Common myeloid progenitor, CD34-positive (primary cell): ENCODE measurements at regions not wholly inside any gene's neighbourhood (a gene's known extent, or its start where the extent isn't known, plus 50 kb on each side); places are given as distances from the start of the nearest gene placed in this dataset.

Experiments used
- CTCF ChIA-PET: fragments of 350-600 bp; sonication (Branson Sonifier 250); formaldehyde crosslinking; loops from one replicate; lab custom pipeline; 2021; ENCODE audit warnings: antibody characterized with exemption; lab: Charles Lee
- POLR2A ChIA-PET: fragments of 350-600 bp; sonication (Branson Sonifier 250); formaldehyde crosslinking; loops from one replicate; lab custom pipeline; 2021; ENCODE audit warnings: antibody characterized with exemption; lab: Charles Lee
- DNase-seq, 3 donors: peaks; one replicate each; pipeline versions ENCODE4 v3.0.0 to v3.0.0-alpha.2; 2013
- H3K27ac ChIP-seq, 2 experiments: 1 replicate in 1 of 2; 2 replicates in 1 of 2; pipeline ENCODE4 v1.7.0; 2013; ENCODE audit warnings: inconsistent platforms in 2 of 2, low read length in 2 of 2, mild to moderate bottlenecking in 2 of 2, low read depth in 1 of 2, moderate library complexity in 1 of 2; ENCODE audit not compliant: severe bottlenecking in 2 of 2, insufficient read depth in 1 of 2, poor library complexity in 1 of 2
- H3K27me3 ChIP-seq, 5 experiments: replicated peaks in 2 of 5; 1 replicate in 3 of 5; 2 replicates in 2 of 5; pipeline versions ENCODE4 v1.6.1 to v1.7.0; 2013; ENCODE audit warnings: low read length in 4 of 5, mild to moderate bottlenecking in 2 of 5, moderate library complexity in 2 of 5, inconsistent platforms in 1 of 5; ENCODE audit not compliant: insufficient read depth in 5 of 5, control insufficient read depth in 4 of 5
- H3K36me3 ChIP-seq, 4 experiments: 1 replicate in 2 of 4; 2 replicates in 2 of 4; pipeline versions ENCODE4 v1.6.1 to v1.7.0; 2013; ENCODE audit warnings: low read length in 3 of 4, control low read depth in 1 of 4, mild to moderate bottlenecking in 1 of 4; ENCODE audit not compliant: control insufficient read depth in 4 of 4, insufficient read depth in 4 of 4
- H3K4me1 ChIP-seq, 4 experiments: 1 replicate in 3 of 4; 2 replicates in 1 of 4; pipeline versions ENCODE4 v1.6.1 to v1.7.1; 2013; ENCODE audit warnings: low read length in 3 of 4, mild to moderate bottlenecking in 3 of 4, control low read depth in 1 of 4, inconsistent platforms in 1 of 4, moderate library complexity in 1 of 4; ENCODE audit not compliant: control insufficient read depth in 4 of 4, insufficient read depth in 4 of 4; ENCODE audit errors: control extremely low read depth in 1 of 4
- H3K4me3 ChIP-seq, 7 experiments: 1 replicate in 4 of 7; 2 replicates in 3 of 7; pipeline versions ENCODE4 v1.5.1 to v1.7.0; 2013; ENCODE audit warnings: mild to moderate bottlenecking in 7 of 7, low read length in 6 of 7, moderate library complexity in 6 of 7, inconsistent platforms in 2 of 7, low read depth in 2 of 7, control low read depth in 1 of 7; ENCODE audit not compliant: insufficient read depth in 4 of 7, control insufficient read depth in 1 of 7; ENCODE audit errors: extremely low read depth in 1 of 7
- H3K9me3 ChIP-seq, 5 experiments: 1 replicate in 4 of 5; 2 replicates in 1 of 5; pipeline versions ENCODE4 v1.6.1 to v1.7.1; 2013; ENCODE audit warnings: low read length in 4 of 5, mild to moderate bottlenecking in 2 of 5, inconsistent platforms in 1 of 5, low read depth in 1 of 5, moderate library complexity in 1 of 5; ENCODE audit not compliant: control insufficient read depth in 4 of 5, insufficient read depth in 2 of 5; ENCODE audit errors: control extremely low read depth in 1 of 5
- WGBS: methylation state at CpG from one replicate; pipeline ENCODE4 v1.1.5; 2013; ENCODE audit not compliant: insufficient coverage; 5-methylcytosine and 5-hydroxymethylcytosine counted together

DNA sequence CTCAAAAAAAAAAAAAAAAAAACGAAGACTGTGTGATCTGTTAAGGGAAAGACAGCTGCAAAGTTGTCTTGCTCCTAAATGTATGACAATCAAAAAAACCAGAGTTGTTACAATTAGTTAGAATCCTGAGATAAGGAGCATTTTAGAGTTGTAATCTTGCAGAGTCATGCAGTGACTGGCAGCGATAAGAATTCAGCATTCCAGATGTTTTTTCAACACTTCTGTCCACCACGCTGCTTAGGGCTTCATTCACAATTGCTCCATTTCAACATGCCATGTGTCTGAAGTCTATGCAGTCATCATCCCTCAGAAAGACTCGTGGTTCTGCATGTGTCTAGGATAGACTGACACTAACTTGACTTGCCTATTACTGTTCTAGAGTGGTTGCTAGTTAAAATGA, 102.4 kb upstream of the BACE2 start:
- Histone ChIP-seq H3K4me3 (no peak overlapping the region), H3K27me3 (peaks cover 0 to 14% (median 7%) of the 10 kb centered on the region in 5 experiments), H3K4me1 (peaks cover 0 to 8% (median 7%) of the 10 kb centered on the region in 4 experiments), H3K36me3 (no peaks in the 10 kb centered on the region), H3K9me3 (no peaks in the 10 kb centered on the region), H3K27ac (no peak overlapping the region)
- DNase-seq: peak in 1 of 3 donors; percentile 16
- ChIA-PET POLR2A (no interaction called here), CTCF (no interaction called here)
- 59% methylated on average over 2 of the region's 4 CpGs for WGBS

DNA sequence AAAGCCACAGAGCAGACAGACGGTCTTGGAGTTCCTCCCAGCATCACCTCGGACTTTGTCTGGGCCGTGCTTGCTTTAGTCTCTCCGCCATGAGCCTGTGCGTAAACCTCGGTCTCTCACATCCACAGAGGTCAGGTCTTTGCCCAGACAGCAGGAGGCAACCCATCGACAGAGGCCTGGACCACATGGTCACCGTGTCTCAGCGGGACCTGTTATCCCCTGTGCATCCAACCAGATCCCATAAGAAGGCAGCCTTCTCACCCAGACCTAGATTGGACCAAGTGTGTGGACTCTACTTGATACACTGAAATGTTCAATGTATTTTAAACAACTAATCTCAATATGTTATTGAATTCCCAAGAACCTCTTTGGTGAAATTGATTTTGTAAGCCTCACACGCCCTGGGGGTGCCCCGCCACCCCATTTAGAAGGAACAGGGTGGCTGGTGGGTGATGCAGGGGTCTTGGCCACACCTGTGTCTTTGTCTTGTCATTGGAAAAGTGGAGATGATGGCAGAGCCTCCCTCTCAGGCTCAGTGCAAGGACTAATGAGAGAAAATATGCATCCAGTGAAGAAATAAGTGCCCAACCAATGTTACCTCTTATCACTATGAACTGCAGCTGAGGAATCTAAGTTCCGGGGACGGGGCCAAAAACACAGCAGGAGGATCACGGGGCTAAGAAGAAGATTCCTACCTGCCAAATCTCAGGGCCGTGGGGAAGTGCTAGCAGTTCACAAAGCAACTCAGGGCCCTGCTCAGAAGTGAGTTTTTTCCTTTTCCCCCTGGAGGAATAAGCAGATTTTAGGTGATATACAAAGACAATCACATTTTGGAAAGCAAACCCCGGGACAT, 101.6 kb upstream of the BACE2 start:
- H3K36me3 ChIP-seq: no peaks in the 10 kb centered on the region
- no peak overlapping the region for H3K4me3 ChIP-seq
- no peak for DNase-seq
- H3K9me3 ChIP-seq: no peaks in the 10 kb centered on the region
- 90% methylated on average over 15 of the region's 16 CpGs for WGBS
- H3K27ac ChIP-seq: no peak overlapping the region
- peaks cover 0 to 8% (median 7%) of the 10 kb centered on the region in 4 experiments for H3K4me1 ChIP-seq
- ChIA-PET POLR2A (no interaction called here), CTCF (no interaction called here)
- peaks cover 0 to 14% (median 7%) of the 10 kb centered on the region in 5 experiments for H3K27me3 ChIP-seq

DNA sequence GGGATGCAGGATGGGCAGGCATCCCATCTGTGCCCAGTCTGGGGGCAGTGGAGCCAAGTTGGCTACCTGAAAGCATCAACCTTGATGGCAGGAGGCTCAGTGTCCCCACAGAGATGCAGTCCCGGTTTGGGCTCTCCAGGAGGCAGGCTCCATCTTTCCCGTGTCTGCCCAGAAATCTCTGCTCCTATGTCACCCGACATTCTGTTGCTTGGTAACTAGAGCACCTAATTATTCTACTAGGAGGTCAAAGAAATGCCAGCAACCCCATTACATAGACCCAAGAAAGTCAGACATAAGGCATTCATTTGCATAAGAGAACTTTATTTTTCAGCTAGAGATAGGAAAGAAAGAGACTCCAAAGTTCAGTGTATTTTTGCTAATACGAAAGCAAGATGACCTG, 100.3 kb upstream of the BACE2 start:
- Histone ChIP-seq H3K9me3 (no peaks in the 10 kb centered on the region), H3K4me1 (peaks cover 0 to 8% (median 7%) of the 10 kb centered on the region in 4 experiments), H3K36me3 (no peaks in the 10 kb centered on the region), H3K4me3 (no peak overlapping the region), H3K27ac (no peak overlapping the region), H3K27me3 (peaks cover 0 to 14% (median 7%) of the 10 kb centered on the region in 5 experiments)
- CTCF ChIA-PET: interaction anchor here (1.2 kb wide), 1 partner anchor 924 kb away, joined by 3 read pairs; no protein-coding TSS in a partner anchor
- 100% methylated on average over 1 of the region's 4 CpGs for WGBS
- POLR2A ChIA-PET: no interaction called here
- DNase-seq: no peak

DNA sequence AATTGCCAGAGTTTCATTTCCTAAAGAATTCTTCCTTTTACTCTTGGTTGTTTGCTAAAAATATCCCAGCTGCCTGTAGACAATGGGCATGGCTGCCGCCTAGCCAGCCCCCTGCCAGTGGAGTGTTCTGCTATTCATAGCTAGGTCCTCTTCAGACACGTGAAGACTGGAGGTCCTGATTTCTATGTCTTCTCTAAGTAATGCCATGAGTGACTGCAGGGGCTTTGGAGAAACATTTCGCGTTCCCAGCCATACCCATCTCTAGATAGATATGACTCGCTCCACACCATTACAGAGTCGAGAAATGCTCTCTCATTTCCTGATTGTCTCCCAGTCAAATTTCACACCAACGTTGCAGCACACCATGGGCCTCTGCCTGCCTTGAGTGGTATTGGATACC, 99.5 kb upstream of the BACE2 start:
- POLR2A ChIA-PET: interaction anchor here (0.7 kb wide), 1 partner anchor 546 kb away, joined by 5 read pairs; no protein-coding TSS in a partner anchor
- H3K27ac ChIP-seq: no peak overlapping the region
- 5% methylated on average over 7 of the region's 7 CpGs for WGBS
- DNase-seq: peak in 2 of 3 donors; percentile 11 to 24
- CTCF ChIA-PET: interaction anchor here (0.8 to 1.2 kb wide), 2 partner anchors 599 to 925 kb away, joined by 3 read pairs; no protein-coding TSS in a partner anchor
- H3K4me1 ChIP-seq: peaks cover 0 to 8% (median 7%) of the 10 kb centered on the region in 4 experiments
- H3K4me3 ChIP-seq: peak overlapping the region in 4 of 7 experiments; percentile 34 to 62 (median 48)
- H3K36me3 ChIP-seq: no peaks in the 10 kb centered on the region
- no peaks in the 10 kb centered on the region for H3K9me3 ChIP-seq
- peaks cover 0 to 14% (median 7%) of the 10 kb centered on the region in 5 experiments for H3K27me3 ChIP-seq

DNA sequence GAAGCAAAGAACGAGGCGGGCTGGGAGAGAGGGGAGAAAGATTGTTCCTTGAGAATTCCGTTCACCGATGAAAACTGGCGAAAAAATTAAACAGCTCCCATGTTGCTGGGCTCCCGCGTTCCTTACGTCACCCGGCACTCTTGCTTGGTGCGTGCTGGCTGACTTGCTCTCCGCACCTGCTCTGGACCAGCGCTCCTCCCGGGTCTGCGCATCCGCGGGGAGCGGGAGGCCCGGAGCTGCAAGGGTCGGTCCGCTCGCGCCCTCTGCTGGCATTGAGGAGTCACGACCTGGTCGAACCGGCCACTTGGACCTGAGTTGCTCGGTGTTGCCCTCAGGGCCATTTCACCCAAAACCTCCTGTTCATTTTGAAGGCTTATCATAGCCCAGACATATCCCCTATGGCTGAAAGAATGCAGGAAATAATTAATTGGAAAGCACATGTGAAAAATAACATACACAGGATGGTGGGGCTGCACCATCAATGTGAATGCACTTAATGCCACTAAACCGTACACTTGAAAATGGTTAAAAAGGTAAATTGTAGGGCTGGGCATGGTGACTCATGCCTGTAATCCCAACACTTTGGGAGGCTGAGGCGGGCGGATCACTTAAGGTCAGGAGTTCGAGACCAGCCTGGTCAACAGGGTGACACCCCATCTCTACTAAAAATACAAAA, 98.9 kb upstream of the BACE2 start:
- 7% methylated on average over 23 of the region's 30 CpGs for WGBS
- peak; percentile 74 to 87 (median 78) for DNase-seq
- Histone ChIP-seq H3K27ac (no peak overlapping the region), H3K9me3 (no peaks in the 10 kb centered on the region), H3K4me1 (peaks cover 0 to 8% (median 7%) of the 10 kb centered on the region in 4 experiments), H3K27me3 (peaks cover 0 to 13% (median 7%) of the 10 kb centered on the region in 5 experiments), H3K36me3 (no peaks in the 10 kb centered on the region), H3K4me3 (peak overlapping the region in 5 of 7 experiments; percentile 24 to 62 (median 37))
- ChIA-PET POLR2A (interaction anchor here (0.7 kb wide), 1 partner anchor 547 kb away, joined by 5 read pairs; no protein-coding TSS in a partner anchor), CTCF (interaction anchor here (0.7 to 1.2 kb wide), 3 partner anchors 20 to 926 kb away, joined by 3 read pairs; no protein-coding TSS in a partner anchor)

DNA sequence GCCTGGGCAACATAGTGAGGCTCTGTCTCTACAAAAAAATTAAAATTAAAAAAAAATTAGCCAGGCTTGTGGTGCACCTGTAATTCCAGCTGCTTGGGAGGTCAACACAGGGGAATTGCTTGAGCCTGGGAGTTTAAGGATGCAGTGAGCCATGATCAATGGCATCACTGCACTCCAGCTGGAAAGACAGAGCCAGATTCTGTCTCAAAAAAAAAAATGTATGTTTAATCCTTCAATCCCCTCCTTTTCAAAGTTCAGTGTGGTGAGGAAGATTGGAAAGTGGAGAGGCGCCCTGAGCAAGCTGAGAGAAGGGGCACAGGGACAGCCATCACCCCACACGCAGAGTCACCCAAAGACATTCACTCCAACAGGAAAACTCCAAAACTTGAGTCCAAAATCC, 97.7 kb upstream of the BACE2 start:
- Histone ChIP-seq H3K9me3 (no peaks in the 10 kb centered on the region), H3K36me3 (no peaks in the 10 kb centered on the region), H3K27me3 (peaks cover 0 to 13% (median 7%) of the 10 kb centered on the region in 5 experiments), H3K4me3 (no peak overlapping the region), H3K4me1 (peaks cover 0 to 8% (median 7%) of the 10 kb centered on the region in 4 experiments), H3K27ac (no peak overlapping the region)
- ChIA-PET CTCF (interaction anchor here (1.8 to 2.1 kb wide), 2 partner anchors 19 to 63 kb away, joined by 4 to 7 read pairs; no protein-coding TSS in a partner anchor), POLR2A (no interaction called here)
- WGBS: no CpG with 5 or more reads among the region's 2 CpGs
- DNase-seq: no peak
